ENCODE measurements at regions not wholly inside any gene's neighbourhood (a gene's known extent, or its start where the extent isn't known, plus 50 kb on each side); places are given as distances from the start of the nearest gene placed in this dataset.

- no peaks in the 10 kb centered on the region for H3K4me1 ChIP-seq (ENCODE audit: control insufficient read depth, low read length)
- H4K20me1 ChIP-seq (ENCODE audit: control insufficient read depth, insufficient read depth, low read depth, low read length) = no peaks in the 10 kb centered on the region
- H3K36me3 ChIP-seq (ENCODE audit: control insufficient read depth, low read length) = no peaks in the 10 kb centered on the region
- no peak overlapping the region for H3K4me3 ChIP-seq (ENCODE audit: low read length)
- H3K27ac ChIP-seq (ENCODE audit: low read depth, low read length) = no peak overlapping the region
- no peaks in the 10 kb centered on the region for H3K9me3 ChIP-seq (ENCODE audit: control insufficient read depth, insufficient read depth, low read length)
- H3K79me2 ChIP-seq (ENCODE audit: control insufficient read depth, low read length) = no peaks in the 10 kb centered on the region
- H3F3A ChIP-seq (ENCODE audit: control insufficient read depth, insufficient read depth) = no peaks in the 10 kb centered on the region
- no peaks in the 10 kb centered on the region for H3K27me3 ChIP-seq (ENCODE audit: control insufficient read depth, low read length)
- H3K4me2 ChIP-seq (ENCODE audit: low read length) = no peak overlapping the region
- no peak for TF ChIP-seq EZH2phosphoT487 (IDR thresholded peaks at IDR 0.05; ENCODE audit: borderline replicate concordance, low read length)
- no peak for TF ChIP-seq CTCF (IDR thresholded peaks at IDR 0.05; ENCODE audit: low read depth, low read length, poor library complexity, severe bottlenecking)
- H3K9me2 ChIP-seq (replicated peaks; ENCODE audit: control insufficient read depth, low read length) = no peaks in the 10 kb centered on the region
Measured at GRCh38 chr1:82423174-82423815, 622.6 kb downstream of the ADGRL2 start.

DNA sequence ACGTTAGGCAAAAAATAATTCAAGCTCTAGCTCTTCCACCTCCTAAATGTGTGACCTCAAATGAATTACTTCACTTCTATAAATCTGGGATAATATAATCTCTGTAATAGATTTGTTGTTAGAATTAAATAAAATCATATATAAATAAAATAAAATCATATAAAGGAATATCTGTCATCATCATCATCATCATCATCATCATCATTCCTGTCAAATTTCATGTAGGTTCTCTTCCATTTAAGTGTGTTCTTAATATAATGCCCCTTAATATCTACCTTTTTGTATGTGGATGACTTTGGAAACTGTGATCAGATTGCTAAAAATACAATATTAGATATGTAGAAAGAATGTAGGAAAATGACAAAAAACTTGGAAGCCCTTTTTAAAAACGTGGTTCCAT lies 621.0 kb downstream of the ADGRL2 start:
- Histone ChIP-seq H3K36me3 (ENCODE audit: control insufficient read depth, low read length) (no peaks in the 10 kb centered on the region), H3K27ac (ENCODE audit: low read depth, low read length) (no peak overlapping the region), H3K9me3 (ENCODE audit: control insufficient read depth, insufficient read depth, low read length) (no peaks in the 10 kb centered on the region)

GRCh38 chr1:82420584-82420983 lies 619.9 kb downstream of the ADGRL2 start:
- no peaks in the 10 kb centered on the region for H3K4me1 ChIP-seq (ENCODE audit: control insufficient read depth, low read length)
- no peaks in the 10 kb centered on the region for H3F3A ChIP-seq (ENCODE audit: control insufficient read depth, insufficient read depth)
- H3K27ac ChIP-seq (ENCODE audit: low read depth, low read length) = no peak overlapping the region
- no peaks in the 10 kb centered on the region for H3K36me3 ChIP-seq (ENCODE audit: control insufficient read depth, low read length)
- H3K9me3 ChIP-seq (ENCODE audit: control insufficient read depth, insufficient read depth, low read length) = no peaks in the 10 kb centered on the region
- H3K4me2 ChIP-seq (ENCODE audit: low read length) = no peak overlapping the region
- TF ChIP-seq EZH2phosphoT487 (IDR thresholded peaks at IDR 0.05; ENCODE audit: borderline replicate concordance, low read length) = no peak
- TF ChIP-seq CTCF (IDR thresholded peaks at IDR 0.05; ENCODE audit: low read depth, low read length, poor library complexity, severe bottlenecking) = no peak
- no peaks in the 10 kb centered on the region for H3K27me3 ChIP-seq (ENCODE audit: control insufficient read depth, low read length)
- H3K9me2 ChIP-seq (replicated peaks; ENCODE audit: control insufficient read depth, low read length) = no peaks in the 10 kb centered on the region
- H3K4me3 ChIP-seq (ENCODE audit: low read length) = no peak overlapping the region
- no peaks in the 10 kb centered on the region for H4K20me1 ChIP-seq (ENCODE audit: control insufficient read depth, insufficient read depth, low read depth, low read length)
- no peaks in the 10 kb centered on the region for H3K79me2 ChIP-seq (ENCODE audit: control insufficient read depth, low read length)

More for the DNA sequence above, 621.0 kb downstream of the ADGRL2 start:
- Histone ChIP-seq H3K4me3 (ENCODE audit: low read length) (no peak overlapping the region), H4K20me1 (ENCODE audit: control insufficient read depth, insufficient read depth, low read depth, low read length) (no peaks in the 10 kb centered on the region), H3K79me2 (ENCODE audit: control insufficient read depth, low read length) (no peaks in the 10 kb centered on the region), H3K27me3 (ENCODE audit: control insufficient read depth, low read length) (no peaks in the 10 kb centered on the region), H3K4me1 (ENCODE audit: control insufficient read depth, low read length) (no peaks in the 10 kb centered on the region), H3K4me2 (ENCODE audit: low read length) (no peak overlapping the region), H3K9me2 (replicated peaks; ENCODE audit: control insufficient read depth, low read length) (no peaks in the 10 kb centered on the region), H3F3A (ENCODE audit: control insufficient read depth, insufficient read depth) (no peaks in the 10 kb centered on the region)
- TF ChIP-seq EZH2phosphoT487 (IDR thresholded peaks at IDR 0.05; ENCODE audit: borderline replicate concordance, low read length) (no peak), CTCF (IDR thresholded peaks at IDR 0.05; ENCODE audit: low read depth, low read length, poor library complexity, severe bottlenecking) (no peak)
